ENCODE measurements at regions not wholly inside any gene's neighbourhood (a gene's known extent, or its start where the extent isn't known, plus 50 kb on each side); places are given as distances from the start of the nearest gene placed in this dataset.

GRCh38 chr7:52475001-52475582 lies 560.3 kb upstream of the POM121L12 start:
- no peak for DNase-seq

GRCh38 chr7:52473756-52474155 lies 561.7 kb upstream of the POM121L12 start:
- DNase-seq: no peak

- DNase-seq: no peak
Observed at GRCh38 chr7:52472006-52472620, 563.3 kb upstream of the POM121L12 start.

DNA sequence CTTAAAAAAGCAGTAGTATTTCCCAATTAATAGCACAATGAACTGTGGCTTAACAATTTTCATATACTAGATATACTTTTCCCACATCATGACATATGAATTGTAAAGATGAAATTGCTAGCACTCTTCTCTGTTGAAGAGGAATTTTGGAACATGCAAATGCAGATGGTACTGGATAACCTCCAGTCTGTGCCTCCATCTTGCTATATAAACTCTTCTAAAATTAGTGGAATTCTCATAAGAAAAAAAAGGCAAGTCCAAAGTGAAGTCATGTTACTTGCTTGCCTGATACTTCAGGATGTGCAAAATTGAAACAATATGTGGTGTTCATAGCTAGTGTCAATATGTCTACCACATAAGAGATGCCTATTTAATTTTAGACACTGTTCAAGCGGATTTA lies 570.2 kb upstream of the POM121L12 start:
- no peak for DNase-seq

- no peak for DNase-seq
Observed at GRCh38 chr7:52463341-52463740, 572.1 kb upstream of the POM121L12 start.

GRCh38 chr7:52462474-52462873 lies 573.0 kb upstream of the POM121L12 start:
- no peak for DNase-seq

DNA sequence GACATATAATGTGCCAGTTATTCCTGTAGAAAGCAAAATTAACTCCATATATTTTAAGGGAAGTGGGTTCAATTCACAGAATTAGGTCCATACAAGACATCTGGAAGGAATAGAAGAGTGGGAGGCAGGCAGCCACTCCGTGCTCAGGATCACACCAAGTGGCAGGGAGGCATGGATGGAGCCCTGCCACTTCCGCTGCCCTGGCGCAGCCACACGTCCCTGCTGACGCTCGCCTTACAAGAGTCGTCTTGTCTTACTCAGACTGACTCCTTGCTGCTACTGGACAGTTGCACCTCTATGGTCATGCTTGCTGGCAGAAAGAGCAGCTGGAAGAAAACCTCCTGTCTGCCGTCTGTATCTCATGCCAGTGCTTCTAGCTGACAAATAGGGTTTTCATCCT lies 579.9 kb upstream of the POM121L12 start:
- no peak for DNase-seq

DNA sequence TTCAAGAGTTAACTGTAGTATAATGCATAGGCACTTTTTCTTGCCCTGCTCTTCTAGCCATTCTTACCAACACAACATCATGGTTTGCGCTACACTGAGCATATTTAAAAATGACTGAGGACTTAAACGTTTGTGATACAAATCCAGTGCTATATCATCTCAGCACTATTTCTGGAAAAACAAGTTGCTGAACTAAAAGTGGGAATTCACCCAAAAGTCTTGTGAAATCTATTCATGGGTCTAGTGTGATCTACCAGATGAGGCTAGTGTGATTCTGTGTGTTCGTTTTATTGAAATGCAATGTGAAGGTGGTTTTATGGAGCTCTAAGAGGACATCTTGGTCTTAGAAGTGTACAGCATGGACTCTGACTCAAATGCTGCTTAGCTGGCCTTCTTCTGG lies 584.6 kb upstream of the POM121L12 start:
- DNase-seq: no peak

- no peak for DNase-seq
Observed at GRCh38 chr7:52447581-52448180, 587.8 kb upstream of the POM121L12 start.

- no peak for DNase-seq
Observed at GRCh38 chr7:52436278-52436677, 599.2 kb upstream of the POM121L12 start.

DNA sequence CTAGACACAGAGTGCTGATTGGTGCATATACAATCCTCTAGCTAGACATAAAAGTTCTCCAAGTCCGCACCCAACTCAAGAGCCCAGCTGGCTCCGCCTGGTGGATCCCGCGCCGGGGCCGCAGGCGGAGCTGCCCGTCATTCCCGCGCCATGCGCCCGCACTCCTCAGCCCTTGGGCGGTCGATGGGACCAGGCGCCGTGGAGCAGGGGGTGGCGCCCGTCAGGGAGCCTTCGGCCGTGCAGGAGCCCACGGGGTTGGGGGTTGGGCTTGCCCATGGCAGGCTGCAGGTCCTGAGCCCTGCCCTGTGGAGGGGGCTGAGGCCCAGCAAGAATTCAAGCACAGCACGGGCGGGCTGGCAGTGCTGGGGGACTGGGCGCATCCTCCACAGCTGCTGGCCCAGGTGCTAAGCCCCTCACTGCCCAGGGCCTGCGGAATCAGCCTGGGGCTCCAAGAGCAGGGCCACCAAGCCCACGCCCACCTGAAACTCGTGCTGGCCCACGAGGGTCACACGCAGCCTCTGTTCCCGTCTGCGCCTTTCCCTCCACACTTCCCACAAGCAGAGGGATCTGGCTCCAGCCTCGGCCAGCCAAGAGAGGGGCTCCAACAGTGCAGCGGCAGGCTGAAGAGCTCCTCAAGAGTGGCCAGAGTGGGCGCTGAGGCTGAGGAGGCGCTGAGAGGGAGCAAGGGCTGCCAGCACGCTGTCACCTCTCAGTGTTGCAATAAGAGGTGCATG lies 604.2 kb upstream of the POM121L12 start:
- DNase-seq: no peak

DNA sequence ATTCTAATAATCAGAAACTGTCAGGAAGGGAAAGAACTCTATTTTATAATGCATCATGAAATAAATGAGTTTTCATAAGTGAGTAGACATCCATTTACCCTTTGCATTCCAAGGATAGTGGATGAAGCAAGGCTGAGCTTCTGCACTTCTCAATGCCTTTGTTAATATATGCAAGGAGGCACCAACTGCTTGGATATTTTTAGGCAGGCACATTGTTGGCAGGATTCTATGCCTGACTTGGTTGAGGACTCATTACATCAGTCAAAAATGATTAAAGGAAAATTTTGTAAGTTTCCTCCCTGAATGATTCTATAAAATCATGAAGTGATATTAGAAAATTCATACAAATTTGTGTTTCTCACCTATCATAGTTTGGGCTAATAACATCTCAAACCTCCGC lies 612.2 kb upstream of the POM121L12 start:
- no peak for DNase-seq

GRCh38 chr7:52413051-52413450 lies 622.4 kb upstream of the POM121L12 start:
- no peak for DNase-seq

DNA sequence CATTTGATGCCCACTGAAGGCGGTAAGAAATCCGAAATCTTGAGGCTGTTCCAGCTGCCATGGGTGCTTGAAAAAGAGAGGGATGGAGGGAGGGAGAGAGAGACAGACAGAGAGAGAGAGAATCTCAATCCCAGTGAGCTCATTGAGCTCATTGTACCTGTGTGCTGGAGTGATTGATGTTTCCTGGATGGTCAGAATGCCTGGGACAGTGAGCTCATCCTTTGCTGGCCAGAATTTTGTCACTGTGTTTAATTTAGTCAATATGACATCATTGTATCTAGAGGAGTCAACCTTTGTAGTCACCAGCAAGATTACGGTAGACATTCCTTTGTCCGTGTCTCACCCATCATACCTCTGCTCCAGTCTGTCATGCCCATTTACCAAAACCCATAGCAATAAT lies 625.4 kb upstream of the POM121L12 start:
- DNase-seq: no peak

DNA sequence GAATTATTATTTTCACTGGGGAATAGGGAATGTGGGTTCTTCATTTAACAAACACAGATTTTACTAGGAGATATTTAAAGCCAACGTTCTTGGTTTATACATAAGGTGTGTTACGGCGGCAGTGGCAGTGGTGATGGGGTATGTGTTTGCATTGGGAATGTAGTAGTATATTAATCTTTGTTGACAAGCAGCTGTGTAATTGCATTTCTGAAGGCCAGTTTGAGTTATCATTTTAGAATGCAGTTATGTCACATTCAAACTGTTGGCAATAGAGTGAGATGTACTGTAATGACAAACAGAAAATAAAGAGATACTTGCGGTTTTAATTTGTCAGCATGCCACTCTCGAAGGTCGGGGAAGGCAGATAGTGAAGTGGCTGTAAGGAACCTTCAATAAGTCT lies 628.6 kb upstream of the POM121L12 start:
- no peak for DNase-seq

GRCh38 chr7:52382731-52383130 lies 652.7 kb upstream of the POM121L12 start:
- DNase-seq: no peak

GRCh38 chr7:52369922-52370321 lies 665.5 kb upstream of the POM121L12 start:
- no peak for DNase-seq

DNA sequence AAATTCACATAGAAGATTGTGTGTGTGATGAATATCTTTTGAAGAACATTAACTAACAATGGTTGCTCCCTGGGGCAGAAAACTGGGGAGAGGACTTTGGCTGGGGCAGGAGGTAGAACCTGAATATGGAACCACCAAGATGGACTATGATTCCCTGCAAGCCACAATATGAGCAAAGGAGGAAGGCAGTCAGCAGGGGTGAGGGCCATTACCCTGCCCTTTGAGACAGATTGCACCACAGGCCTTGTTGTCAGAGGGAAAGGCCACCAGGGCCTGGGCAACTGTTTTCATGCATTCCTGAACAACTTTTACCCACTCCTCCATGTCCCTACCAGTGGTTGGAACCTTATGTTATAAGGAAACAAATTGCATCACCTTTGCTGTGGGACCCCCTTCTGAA lies 670.1 kb upstream of the POM121L12 start:
- DNase-seq: no peak

- no peak for DNase-seq
Observed at GRCh38 chr7:52362521-52362920, 672.9 kb upstream of the POM121L12 start.

DNA sequence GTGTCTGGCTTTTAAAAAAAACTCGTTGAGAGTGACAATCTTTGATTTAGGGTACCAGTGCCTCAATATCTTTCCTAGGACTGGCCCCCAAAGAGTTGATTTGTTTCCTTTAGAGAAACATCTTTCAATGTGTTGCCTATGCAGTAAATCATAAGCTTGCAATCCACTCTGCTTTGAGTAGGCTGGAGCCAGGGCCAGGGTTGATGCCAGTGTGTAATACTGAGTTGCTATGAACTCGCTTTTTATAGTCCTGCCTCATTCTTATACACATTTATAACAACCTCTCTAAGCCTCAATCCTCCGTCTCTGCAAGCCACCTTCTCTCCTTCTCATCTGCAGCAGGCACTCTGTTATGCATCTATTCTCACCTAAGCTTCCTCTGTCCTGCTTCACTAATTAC lies 674.9 kb upstream of the POM121L12 start:
- no peak for DNase-seq

DNA sequence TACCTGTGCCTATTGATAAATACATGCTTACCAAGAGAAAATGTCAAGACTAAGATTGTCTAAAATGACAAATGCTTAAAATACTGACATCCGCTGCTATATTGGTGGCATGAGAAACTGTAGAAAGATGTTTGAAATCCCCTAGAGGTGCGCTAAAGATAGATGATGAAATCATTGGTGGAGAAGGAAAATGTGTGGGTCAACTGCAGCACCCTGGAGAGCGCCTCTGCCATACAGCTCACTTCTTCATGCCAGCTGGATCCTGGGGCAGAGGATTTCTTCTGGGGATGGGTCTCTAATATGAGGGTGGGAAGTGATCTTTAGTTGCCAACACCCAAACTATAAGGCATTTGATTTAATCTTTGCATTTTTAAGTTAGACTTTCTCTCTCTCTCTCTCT lies 680.4 kb upstream of the POM121L12 start:
- DNase-seq: no peak

DNA sequence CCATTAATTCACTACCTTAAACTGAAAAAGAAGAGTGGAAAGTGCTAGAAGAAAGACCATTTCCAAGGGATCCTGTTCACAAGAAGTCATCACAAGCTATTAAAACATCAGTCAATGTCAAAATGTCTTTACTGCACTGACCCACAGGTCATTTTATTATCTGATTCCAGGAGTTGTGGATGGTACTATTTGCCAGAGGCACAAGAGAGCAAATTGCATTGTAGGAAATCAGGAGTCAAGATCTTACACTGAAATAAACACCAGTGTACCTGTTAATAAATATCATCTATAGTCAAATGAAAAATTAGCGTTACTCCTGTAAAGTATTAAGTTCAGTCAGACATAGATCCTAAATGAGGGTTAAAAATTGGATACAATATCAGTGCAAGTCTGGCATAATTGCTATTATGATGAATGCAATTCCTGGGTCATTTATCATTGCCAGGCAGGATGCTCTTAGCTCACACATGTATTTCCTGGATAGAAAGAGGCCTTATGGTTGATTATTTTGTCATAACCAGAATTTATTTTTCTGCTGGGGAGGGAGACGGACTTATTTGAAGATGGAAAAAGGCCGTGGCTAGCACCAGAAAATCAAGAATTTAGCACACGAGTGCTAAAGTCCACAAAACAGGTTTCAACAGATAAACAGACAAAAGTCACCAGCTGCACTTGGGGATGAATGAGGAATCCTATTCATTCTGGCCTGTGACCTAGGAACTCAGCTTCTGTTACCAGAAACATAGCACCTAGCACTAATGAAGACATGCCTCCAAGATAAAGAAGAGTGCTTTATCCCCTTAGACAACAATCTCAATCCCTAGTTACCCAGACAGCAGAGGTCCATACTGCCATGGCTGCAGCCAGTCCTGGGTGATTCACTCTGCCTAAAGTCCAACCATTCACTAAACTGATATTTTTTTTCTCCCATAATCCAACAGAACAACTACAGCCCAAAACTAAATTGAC lies 683.1 kb upstream of the POM121L12 start:
- DNase-seq: no peak

DNA sequence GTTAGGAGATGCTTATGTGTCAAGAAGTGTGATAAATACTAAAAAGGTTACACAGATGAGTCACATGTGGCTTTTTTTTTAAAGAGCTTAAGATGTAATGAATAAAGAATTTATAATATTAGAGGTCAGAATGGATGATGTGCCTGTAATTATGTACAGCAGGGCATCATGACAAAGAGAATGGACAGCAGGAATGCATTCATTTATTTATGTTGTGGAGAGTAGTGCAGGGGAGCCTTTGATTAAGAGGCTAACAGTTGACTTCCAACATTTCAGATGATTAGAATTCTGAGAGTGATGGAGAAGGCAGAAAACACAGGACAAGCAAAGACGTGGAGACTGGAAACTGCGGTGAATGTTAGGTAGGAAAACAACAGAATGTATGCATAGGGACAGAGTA lies 691.4 kb upstream of the POM121L12 start:
- DNase-seq: no peak

All from CD4-positive, alpha-beta T cell treated with Interleukin-17A for 1 hour (primary cell).